Lower lobe of right lung (tissue), 2 donors: ENCODE measurements at regions not wholly inside any gene's neighbourhood (a gene's known extent, or its start where the extent isn't known, plus 50 kb on each side); places are given as distances from the start of the nearest gene placed in this dataset.

Source experiments
- ATAC-seq, 2 donors: fragments of 200-7000 bp; cut with Tn5 transposase; one replicate each; pipeline ENCODE4 v1.9.1; 2020 to 2022; ENCODE audit warnings: mild to moderate bottlenecking in 2 of 2, moderate library complexity in 2 of 2
- DNase-seq: peaks from one replicate; pipeline ENCODE4 v3.0.0-alpha.2; 2020
- H3K27ac ChIP-seq: fragments of 200-600 bp; one replicate; pipeline ENCODE4 v1.8.0; 2022
- H3K27me3 ChIP-seq: fragments of 200-600 bp; one replicate; pipeline ENCODE4 v1.8.0; 2022; ENCODE audit warnings: low read depth
- H3K36me3 ChIP-seq: fragments of 200-600 bp; one replicate; pipeline ENCODE4 v1.8.0; 2022; ENCODE audit warnings: mild to moderate bottlenecking
- H3K4me1 ChIP-seq: fragments of 200-600 bp; one replicate; pipeline ENCODE4 v1.8.0; 2022
- H3K4me3 ChIP-seq: fragments of 200-600 bp; one replicate; pipeline ENCODE4 v1.8.0; 2022; ENCODE audit warnings: mild to moderate bottlenecking
- H3K9me3 ChIP-seq: fragments of 200-600 bp; one replicate; pipeline ENCODE4 v1.8.0; 2022
- CTCF ChIP-seq: fragments of 200-600 bp; IDR thresholded peaks from one replicate; pipeline ENCODE4 v1.8.0; 2022; ENCODE audit warnings: antibody characterized with exemption, mild to moderate bottlenecking
- intact Hi-C: fragments of 100-400 bp; cut with DNase I; formaldehyde crosslinking; loops from one replicate; pipeline ENCODE4 v1.11.0; 2022
- donor health status: DM: no; HTN: yes; CAD: no; lungs with severe emphysema.

- intact Hi-C loops = no loop called here
- H3K4me3 ChIP-seq = no peak overlapping the region
- H3K27ac ChIP-seq = no peak overlapping the region
- no peaks in the 10 kb centered on the region for H3K4me1 ChIP-seq
- no peak for ATAC-seq
- H3K36me3 ChIP-seq = no peaks in the 10 kb centered on the region
- no peak for DNase-seq
- TF ChIP-seq CTCF = no peak
- H3K9me3 ChIP-seq = peaks cover 4% of the 10 kb centered on the region
- no peaks in the 10 kb centered on the region for H3K27me3 ChIP-seq
These were observed 395.9 kb upstream of the PODXL start for GRCh38 chr7:131952365-131952764.

GRCh38 chr7:131950758-131951157, 394.3 kb upstream of the PODXL start:
- intact Hi-C loops = no loop called here
- no peak overlapping the region for H3K4me3 ChIP-seq
- H3K9me3 ChIP-seq = peaks cover 4% of the 10 kb centered on the region
- no peak for ATAC-seq
- no peak for DNase-seq
- no peaks in the 10 kb centered on the region for H3K36me3 ChIP-seq
- no peak overlapping the region for H3K27ac ChIP-seq
- no peak for TF ChIP-seq CTCF
- no peaks in the 10 kb centered on the region for H3K4me1 ChIP-seq
- peaks cover 8% of the 10 kb centered on the region for H3K27me3 ChIP-seq

- no peak for ATAC-seq
These were observed 393.2 kb upstream of the PODXL start for GRCh38 chr7:131949659-131950058.

GRCh38 chr7:131948434-131949053, 392.1 kb upstream of the PODXL start:
- no peak for DNase-seq

More at GRCh38 chr7:131949659-131950058, 393.2 kb upstream of the PODXL start:
- DNase-seq = no peak
- peaks cover 6% of the 10 kb centered on the region for H3K4me1 ChIP-seq
- no peak overlapping the region for H3K4me3 ChIP-seq
- no peak for TF ChIP-seq CTCF
- H3K36me3 ChIP-seq = no peaks in the 10 kb centered on the region
- H3K27me3 ChIP-seq = peaks cover 19% of the 10 kb centered on the region
- peaks cover 4% of the 10 kb centered on the region for H3K9me3 ChIP-seq
- intact Hi-C loops = no loop called here
- no peak overlapping the region for H3K27ac ChIP-seq

GRCh38 chr7:131947661-131948060, 391.2 kb upstream of the PODXL start:
- DNase-seq (no peak), ATAC-seq (no peak)
- Histone ChIP-seq H3K9me3 (peaks cover 4% of the 10 kb centered on the region), H3K4me3 (no peak overlapping the region), H3K36me3 (no peaks in the 10 kb centered on the region), H3K4me1 (peaks cover 6% of the 10 kb centered on the region), H3K27ac (no peak overlapping the region), H3K27me3 (peaks cover 24% of the 10 kb centered on the region)
- intact Hi-C loops = no loop called here
- TF ChIP-seq CTCF = no peak

More at GRCh38 chr7:131948434-131949053, 392.1 kb upstream of the PODXL start:
- H3K9me3 ChIP-seq = peaks cover 4% of the 10 kb centered on the region
- ATAC-seq = no peak
- peaks cover 6% of the 10 kb centered on the region for H3K4me1 ChIP-seq
- no peak overlapping the region for H3K4me3 ChIP-seq
- peaks cover 24% of the 10 kb centered on the region for H3K27me3 ChIP-seq
- intact Hi-C loops = no loop called here
- TF ChIP-seq CTCF = no peak
- no peaks in the 10 kb centered on the region for H3K36me3 ChIP-seq
- H3K27ac ChIP-seq = no peak overlapping the region
